Activated T-helper 1 cell treated with anti-CD3 and anti-CD28 coated beads, Interleukin-12 subunit alpha, Interleukin-12 subunit beta, Interleukin-2, Interleukin-4 antibody, amounts not matched to agents 30 ng/mL and 10 ng/mL and 1 ng/mL, durations not matched to agents 14 hours and 24 hours and 36 hours (primary cell): ENCODE measurements at regions not wholly inside any gene's neighbourhood (a gene's known extent, or its start where the extent isn't known, plus 50 kb on each side); places are given as distances from the start of the nearest gene placed in this dataset.
A peak's percentile ranks its signal among the peaks of the same experiment; 100 is the strongest.

Source experiments
- DNase-seq: peaks from one replicate; pipeline ENCODE4 v3.0.0; 2021; ENCODE audit warnings: low spot score
- H3K27ac Mint-ChIP-seq: one replicate; pipeline ENCODE4 v1.8.0; 2021; ENCODE audit warnings: mild to moderate bottlenecking, mixed read lengths
- H3K27me3 Mint-ChIP-seq: one replicate; pipeline ENCODE4 v1.8.0; 2022; ENCODE audit warnings: mild to moderate bottlenecking, moderate library complexity, mixed read lengths; ENCODE audit not compliant: insufficient read depth
- H3K36me3 Mint-ChIP-seq: one replicate; pipeline ENCODE4 v1.8.0; 2021; ENCODE audit warnings: low read depth, mixed read lengths
- H3K4me1 Mint-ChIP-seq: one replicate; pipeline ENCODE4 v1.8.0; 2021; ENCODE audit warnings: low read depth, mixed read lengths
- H3K4me3 Mint-ChIP-seq: one replicate; pipeline ENCODE4 v1.8.0; 2021; ENCODE audit warnings: mild to moderate bottlenecking, moderate library complexity, mixed read lengths
- H3K9me3 Mint-ChIP-seq: one replicate; pipeline ENCODE4 v1.8.0; 2021; ENCODE audit warnings: mixed read lengths
- intact Hi-C: fragments of 100-400 bp; cut with micrococcal nuclease; formaldehyde crosslinking; loops from one replicate; pipeline ENCODE4 v1.15.1; 2024

DNA sequence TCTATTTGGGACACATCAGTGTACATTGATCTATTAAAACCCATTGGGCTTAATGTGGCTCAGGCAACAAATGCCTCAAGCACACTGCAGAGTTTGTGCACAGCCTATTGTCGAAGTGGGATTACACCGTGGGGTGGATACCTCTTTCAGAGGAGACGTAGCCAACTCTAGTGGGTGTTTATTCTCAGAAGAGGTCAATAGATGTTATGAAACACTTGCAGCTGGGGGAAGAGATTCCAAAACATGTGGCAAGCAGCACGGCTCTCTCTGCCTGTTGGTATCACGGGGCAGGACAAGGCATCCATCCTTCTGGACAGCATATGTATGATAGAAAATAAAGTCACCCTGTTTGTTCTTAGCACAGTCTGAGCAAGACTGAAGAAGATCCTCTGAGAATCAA, 121.4 kb upstream of the COPS8 start:
- intact Hi-C loops, result no loop called here
- Mint-ChIP-seq H3K4me3 (no peak overlapping the region), H3K27ac (no peak overlapping the region), H3K27me3 (no peaks in the 10 kb centered on the region), H3K36me3 (no peaks in the 10 kb centered on the region), H3K4me1 (peaks cover 18% of the 10 kb centered on the region), H3K9me3 (no peaks in the 10 kb centered on the region)
- DNase-seq, result no peak

DNA sequence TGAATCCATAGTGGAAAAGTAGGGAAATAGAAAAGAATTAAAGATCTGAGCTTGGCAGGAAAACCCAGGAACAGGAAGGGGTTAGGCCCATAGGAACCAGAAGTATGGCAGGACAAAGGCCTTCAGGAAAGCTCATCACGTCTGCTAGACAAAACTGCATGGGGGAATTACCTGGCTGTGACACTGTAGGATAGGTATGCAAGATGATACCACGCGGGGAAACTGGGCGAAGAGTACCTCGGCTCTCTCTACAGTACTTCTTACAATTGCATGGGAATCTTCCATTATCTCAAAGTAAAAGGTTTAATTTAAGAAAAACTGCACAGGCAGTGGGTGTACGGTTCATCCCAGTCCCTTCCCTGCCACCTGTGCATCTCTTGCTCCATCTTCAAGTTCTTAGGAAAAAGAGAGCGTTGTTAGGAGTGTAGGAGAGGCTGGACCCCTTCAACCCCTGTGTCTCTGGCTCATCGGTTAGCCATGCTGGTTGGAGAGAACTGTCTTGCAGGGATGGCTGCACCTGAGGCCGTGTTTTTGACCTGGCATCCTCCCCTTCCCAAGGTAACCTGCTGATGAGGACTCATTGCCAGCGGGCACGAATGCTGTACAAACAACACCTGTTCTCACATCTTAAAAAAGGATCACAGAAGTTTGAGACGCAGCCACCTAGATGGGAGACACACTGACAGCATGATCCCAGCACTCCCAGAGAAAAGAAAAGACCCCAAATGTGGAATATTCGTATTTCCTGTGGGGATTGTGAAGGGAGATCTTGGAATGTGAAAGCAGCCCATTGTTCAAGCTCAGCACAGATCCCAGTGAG, 120.5 kb upstream of the COPS8 start:
- Mint-ChIP-seq H3K9me3 (no peaks in the 10 kb centered on the region), H3K27me3 (no peaks in the 10 kb centered on the region), H3K4me1 (peaks cover 27% of the 10 kb centered on the region), H3K27ac (no peak overlapping the region), H3K36me3 (no peaks in the 10 kb centered on the region), H3K4me3 (no peak overlapping the region)
- intact Hi-C loops, result no loop called here
- DNase-seq, result no peak

DNA sequence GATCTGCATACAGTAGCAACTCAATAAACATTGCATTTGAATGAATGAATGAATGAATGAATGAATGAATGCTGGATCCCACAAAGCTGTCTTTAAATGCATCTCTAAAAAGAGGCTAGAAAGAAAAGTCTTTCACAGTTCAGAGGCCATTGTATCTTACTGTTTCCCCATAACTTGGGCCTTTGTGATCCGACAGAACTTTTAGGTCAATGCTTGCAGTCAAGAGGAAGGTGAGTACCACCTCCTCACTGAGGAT, 119.9 kb upstream of the COPS8 start:
- no peak overlapping the region for H3K4me3 Mint-ChIP-seq
- intact Hi-C loops, result no loop called here
- peaks cover 30% of the 10 kb centered on the region for H3K4me1 Mint-ChIP-seq
- H3K27me3 Mint-ChIP-seq, result no peaks in the 10 kb centered on the region
- no peak overlapping the region for H3K27ac Mint-ChIP-seq
- DNase-seq, result no peak
- H3K36me3 Mint-ChIP-seq, result no peaks in the 10 kb centered on the region
- H3K9me3 Mint-ChIP-seq, result no peaks in the 10 kb centered on the region

DNA sequence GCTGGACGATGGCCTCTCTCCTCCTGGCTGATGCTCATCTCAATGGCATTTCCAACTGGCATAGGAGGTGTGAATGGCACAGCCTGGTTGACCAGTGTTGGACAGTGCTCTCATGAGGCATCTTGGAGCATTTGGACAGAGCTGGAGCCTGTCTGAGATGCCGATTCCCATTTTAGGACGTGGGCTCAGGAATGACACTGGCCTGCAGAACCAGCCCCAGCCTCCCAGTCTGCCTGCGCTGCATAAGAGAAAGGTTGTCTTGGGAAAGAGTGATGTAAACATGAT, 118.2 kb upstream of the COPS8 start:
- Mint-ChIP-seq H3K36me3 (no peaks in the 10 kb centered on the region), H3K4me3 (no peak overlapping the region), H3K27me3 (no peaks in the 10 kb centered on the region), H3K4me1 (peaks cover 30% of the 10 kb centered on the region), H3K27ac (no peak overlapping the region), H3K9me3 (no peaks in the 10 kb centered on the region)
- intact Hi-C loops, result no loop called here
- no peak for DNase-seq

DNA sequence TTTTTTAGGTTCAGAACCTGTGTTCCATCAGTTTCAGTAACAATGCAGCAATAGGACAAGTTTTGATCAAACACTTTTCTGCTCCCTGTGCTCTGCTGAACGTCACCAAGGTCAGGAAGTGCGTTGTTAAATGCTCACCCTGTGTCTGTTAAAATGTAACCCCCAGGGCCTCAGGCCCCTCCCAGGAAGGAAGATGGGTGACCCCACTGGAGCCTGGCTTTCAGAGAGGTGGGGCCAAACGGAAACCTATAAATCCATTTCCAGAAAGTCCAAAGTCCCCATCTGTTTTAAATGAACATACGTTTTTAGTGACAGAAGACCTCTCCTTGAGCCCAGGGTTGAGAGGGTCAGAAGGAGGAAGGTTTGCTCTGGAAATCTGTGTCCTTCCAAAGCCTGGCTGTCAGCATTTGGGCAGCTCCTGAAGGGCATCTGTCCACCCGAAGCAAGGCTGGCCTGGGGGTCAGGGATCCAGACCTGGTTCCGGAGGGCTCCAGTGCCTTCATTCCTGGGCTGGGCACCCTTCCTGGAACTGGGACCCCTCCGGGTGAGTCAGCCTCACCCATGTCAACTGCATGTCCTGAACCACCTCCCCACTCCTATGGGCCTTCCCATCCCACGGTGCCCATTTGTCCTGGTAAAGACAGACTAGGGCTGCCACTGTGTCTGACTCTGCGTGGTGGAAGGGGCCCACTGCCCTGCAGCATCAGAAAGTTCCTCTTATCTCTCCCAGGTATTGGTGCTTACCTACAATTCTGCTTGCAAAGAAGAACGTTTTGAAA, 117.4 kb upstream of the COPS8 start:
- DNase-seq, result peak; percentile 6
- intact Hi-C loops, result no loop called here
- no peaks in the 10 kb centered on the region for H3K36me3 Mint-ChIP-seq
- no peak overlapping the region for H3K27ac Mint-ChIP-seq
- no peaks in the 10 kb centered on the region for H3K9me3 Mint-ChIP-seq
- H3K27me3 Mint-ChIP-seq, result no peaks in the 10 kb centered on the region
- H3K4me3 Mint-ChIP-seq, result no peak overlapping the region
- H3K4me1 Mint-ChIP-seq, result peaks cover 30% of the 10 kb centered on the region

DNA sequence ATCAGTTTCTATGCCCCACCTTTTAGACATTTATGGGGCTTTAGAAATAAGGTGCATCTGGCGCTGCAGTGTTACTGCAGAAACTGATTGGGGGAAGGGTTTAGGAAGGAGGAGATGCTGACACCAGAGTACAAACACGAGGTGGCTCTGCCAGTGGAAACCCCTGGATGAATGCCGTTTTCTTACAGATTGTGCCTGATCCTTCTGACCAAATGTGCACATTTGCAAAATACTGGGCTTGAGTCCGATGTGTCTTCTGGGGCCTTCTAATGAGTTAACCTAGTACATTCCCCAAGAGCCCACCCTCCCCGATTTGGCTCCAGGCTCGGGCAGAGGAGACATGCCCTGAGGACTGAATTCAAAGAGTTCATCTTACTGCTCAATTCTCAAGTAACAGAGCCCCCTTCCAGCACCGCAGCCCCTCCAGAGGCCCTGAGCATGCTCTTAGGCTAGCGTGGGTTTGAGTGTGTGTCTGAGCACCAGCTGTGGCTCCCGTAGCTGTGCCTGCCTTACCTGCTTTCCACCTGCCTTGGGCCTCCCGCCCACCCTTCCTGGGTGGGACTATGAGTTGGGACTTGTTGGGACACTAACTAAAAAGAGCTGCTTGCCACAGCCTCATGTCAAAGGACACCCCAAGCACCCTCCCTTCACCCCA, 116.7 kb upstream of the COPS8 start:
- Mint-ChIP-seq H3K4me1 (peaks cover 30% of the 10 kb centered on the region), H3K4me3 (peak overlapping the region; percentile 73), H3K9me3 (no peaks in the 10 kb centered on the region), H3K27ac (no peak overlapping the region), H3K27me3 (no peaks in the 10 kb centered on the region), H3K36me3 (no peaks in the 10 kb centered on the region)
- DNase-seq, result no peak
- intact Hi-C loops, result no loop called here

DNA sequence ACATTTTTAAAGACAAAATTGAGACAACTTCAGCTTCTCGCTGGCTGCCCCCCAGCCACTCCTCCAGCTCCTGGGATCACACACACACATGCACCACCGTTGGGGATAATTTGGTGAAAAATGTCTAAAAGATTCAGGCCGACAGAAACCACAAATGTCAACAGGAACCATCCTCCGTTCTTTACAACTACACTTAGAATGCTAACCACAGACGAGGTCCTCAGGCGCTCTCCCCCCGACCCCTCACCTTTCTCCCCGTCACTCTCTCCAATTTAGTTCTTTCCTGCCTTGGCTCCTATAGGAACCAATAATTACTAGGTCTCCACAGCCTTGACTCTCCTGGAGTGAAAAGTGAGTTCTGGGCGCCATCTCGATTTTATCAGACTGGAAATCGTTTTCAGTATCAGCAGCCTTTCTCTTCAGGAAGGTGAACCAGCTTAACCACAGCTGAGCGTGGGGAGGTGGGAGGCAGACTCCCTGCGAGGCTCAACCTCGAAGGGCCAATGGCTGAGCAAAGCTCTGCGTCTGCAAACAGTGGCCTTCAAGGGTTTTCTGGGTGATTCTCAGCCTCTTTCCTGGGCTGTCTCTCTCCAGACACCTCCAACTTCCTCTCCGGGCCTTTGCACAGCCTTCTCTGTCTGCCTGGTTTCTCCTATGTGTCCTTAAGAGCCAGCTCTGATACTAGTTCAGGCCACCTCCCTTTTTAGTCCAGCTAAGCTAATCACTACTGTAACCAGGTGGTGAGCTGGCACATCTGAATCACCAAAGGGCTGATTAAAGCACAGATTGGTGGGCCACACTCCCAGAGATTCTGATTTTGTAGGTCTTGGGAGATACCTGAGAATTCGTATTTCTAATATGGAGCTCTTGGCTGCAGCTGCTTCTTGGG, 115.7 kb upstream of the COPS8 start:
- Mint-ChIP-seq H3K27me3 (no peaks in the 10 kb centered on the region), H3K4me3 (peak overlapping the region; percentile 73), H3K4me1 (peaks cover 30% of the 10 kb centered on the region), H3K27ac (peak overlapping the region; percentile 37), H3K36me3 (no peaks in the 10 kb centered on the region), H3K9me3 (no peaks in the 10 kb centered on the region)
- DNase-seq, result no peak
- intact Hi-C loops, result no loop called here

DNA sequence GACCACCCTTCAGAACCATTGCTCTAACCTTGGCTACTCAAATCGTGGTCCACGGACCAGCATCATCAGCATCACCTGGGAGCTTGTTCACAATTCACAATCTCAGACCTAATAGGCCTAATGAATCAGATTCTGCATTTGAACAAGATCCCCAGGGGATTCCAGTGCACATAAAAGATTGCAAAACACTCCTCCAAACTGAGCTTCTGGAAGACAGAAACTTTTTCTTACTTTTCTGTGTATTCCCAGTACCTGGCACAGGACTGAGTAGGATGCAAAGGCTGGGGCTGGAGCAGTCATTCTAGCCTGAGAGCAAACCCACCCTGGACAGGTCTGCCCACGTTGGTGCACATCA, 115.1 kb upstream of the COPS8 start:
- DNase-seq, result no peak
- intact Hi-C loops, result no loop called here
- no peaks in the 10 kb centered on the region for H3K27me3 Mint-ChIP-seq
- no peak overlapping the region for H3K27ac Mint-ChIP-seq
- no peaks in the 10 kb centered on the region for H3K36me3 Mint-ChIP-seq
- no peak overlapping the region for H3K4me3 Mint-ChIP-seq
- H3K9me3 Mint-ChIP-seq, result no peaks in the 10 kb centered on the region
- peaks cover 30% of the 10 kb centered on the region for H3K4me1 Mint-ChIP-seq

DNA sequence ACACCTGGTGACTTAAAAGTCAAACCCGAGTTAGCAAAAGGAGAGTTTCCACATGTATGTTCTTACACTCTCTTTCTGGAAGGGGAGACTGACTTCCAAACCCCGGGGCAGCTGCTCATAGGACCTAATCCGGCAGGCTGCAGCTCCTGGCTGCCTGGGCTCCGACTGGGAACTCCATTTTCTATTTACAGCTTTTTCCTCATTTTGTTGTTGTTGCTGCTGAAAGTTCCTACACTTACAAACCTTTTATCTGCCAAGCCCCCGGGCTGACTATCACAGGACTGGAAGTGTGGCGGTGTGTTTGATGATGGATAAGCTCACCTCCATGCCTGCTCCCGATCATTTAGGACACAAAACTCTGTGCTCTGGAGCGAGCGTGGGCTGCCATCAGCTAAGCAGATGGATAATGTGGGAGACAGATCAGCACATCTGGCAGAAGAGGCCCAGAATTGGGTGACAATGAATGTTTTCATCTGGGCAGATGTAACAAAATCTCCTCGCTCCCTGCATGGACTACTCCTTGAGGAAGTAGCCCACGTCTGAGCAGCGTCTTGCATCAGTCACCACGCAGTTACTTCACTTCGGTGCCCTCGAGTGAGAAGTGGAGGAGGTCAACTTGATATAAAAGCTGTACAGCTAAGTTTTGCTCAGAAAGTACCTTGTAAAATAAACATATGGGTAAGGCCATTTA, 114.4 kb upstream of the COPS8 start:
- DNase-seq, result no peak
- H3K27ac Mint-ChIP-seq, result no peak overlapping the region
- H3K27me3 Mint-ChIP-seq, result no peaks in the 10 kb centered on the region
- H3K4me3 Mint-ChIP-seq, result no peak overlapping the region
- peaks cover 30% of the 10 kb centered on the region for H3K4me1 Mint-ChIP-seq
- H3K9me3 Mint-ChIP-seq, result no peaks in the 10 kb centered on the region
- intact Hi-C loops, result no loop called here
- H3K36me3 Mint-ChIP-seq, result no peaks in the 10 kb centered on the region

DNA sequence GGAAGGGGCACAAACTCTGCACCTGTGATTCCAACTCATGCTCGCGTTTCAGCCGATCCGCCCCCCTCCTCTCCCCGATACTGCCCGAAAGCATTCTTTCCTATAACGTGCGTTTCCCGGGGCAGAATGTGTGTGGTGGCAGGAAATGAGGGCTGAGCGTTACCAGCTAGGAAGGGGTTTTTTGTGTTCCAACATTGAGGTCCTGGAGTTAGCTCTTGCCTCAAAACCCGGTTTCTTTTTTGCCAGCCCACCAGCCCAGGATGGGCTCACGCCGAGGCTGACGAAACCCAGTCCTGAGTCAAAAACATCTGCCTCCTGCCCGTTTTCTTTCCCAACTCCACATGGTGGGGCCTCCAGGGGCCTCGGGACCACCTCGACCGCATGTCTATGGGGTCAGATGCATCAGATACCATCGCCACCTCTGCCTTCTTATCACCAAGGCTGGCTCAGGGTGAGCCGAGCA, 113.7 kb upstream of the COPS8 start:
- Mint-ChIP-seq H3K27me3 (no peaks in the 10 kb centered on the region), H3K4me3 (no peak overlapping the region), H3K4me1 (peaks cover 30% of the 10 kb centered on the region), H3K9me3 (no peaks in the 10 kb centered on the region), H3K36me3 (no peaks in the 10 kb centered on the region), H3K27ac (no peak overlapping the region)
- no peak for DNase-seq
- intact Hi-C loops, result no loop called here

DNA sequence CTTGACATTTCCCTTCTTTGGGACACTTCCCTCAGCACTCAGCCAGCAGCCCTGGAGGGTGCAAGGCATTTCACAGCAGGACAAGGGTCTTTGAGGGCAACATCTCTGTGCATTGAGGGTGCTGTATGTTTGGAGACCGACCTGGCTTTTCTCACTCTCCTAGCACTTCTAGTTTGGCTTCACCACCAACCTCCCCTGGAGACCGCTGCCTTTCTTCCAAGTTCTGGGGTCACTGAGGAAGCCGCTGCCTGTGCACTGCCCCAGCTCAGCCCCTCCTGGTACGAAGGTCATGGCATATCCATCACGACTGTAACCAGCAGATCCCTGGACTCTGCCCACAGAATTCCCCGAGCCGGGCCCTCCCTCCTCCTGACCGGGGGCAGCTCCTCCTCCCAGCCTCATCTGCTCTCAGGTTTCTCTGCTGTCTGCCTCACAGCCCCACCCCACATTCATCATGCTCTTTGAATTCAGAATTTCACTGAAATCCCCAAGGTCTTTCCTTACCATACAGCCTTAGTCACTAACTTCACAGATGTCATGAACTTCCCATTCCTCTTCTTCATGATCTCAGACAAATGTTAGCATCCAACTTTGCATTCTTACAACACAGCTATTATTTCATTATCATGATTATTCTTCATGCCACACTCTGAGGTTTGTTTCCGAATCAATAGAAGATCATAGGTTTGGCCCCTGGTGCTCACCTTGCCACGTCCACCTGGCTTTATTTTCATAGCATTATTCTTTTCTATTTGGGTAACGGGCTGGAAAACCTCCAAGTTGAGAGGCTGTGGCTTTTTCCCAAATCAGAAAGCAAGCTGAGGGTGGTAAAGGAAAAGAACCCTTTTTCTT, 113.0 kb upstream of the COPS8 start:
- Mint-ChIP-seq H3K27ac (no peak overlapping the region), H3K9me3 (no peaks in the 10 kb centered on the region)

More for the DNA sequence above, 113.0 kb upstream of the COPS8 start:
- H3K4me3 Mint-ChIP-seq, result no peak overlapping the region
- H3K36me3 Mint-ChIP-seq, result no peaks in the 10 kb centered on the region
- intact Hi-C loops, result no loop called here
- peaks cover 3% of the 10 kb centered on the region for H3K27me3 Mint-ChIP-seq
- H3K4me1 Mint-ChIP-seq, result peaks cover 23% of the 10 kb centered on the region
- no peak for DNase-seq
